Right lung (tissue), 2 donors: ENCODE measurements at regions not wholly inside any gene's neighbourhood (a gene's known extent, or its start where the extent isn't known, plus 50 kb on each side); places are given as distances from the start of the nearest gene placed in this dataset.
"Not testable (repeated sequence)": the region's sequence is repeated elsewhere in the genome, so short reads cannot be mapped to it uniquely, and the experiment has no call there.

Source experiments
- DNase-seq, 2 donors: peaks; one replicate each; pipeline ENCODE4 v3.0.0-alpha.2; 2013

GRCh38 chr3:177705976-177706823, 508.9 kb upstream of the TBL1XR1 start:
- DNase-seq: peak; percentile 53 to 56

- not testable (repeated sequence) for DNase-seq
Measured at GRCh38 chr3:177709470-177709869, 512.2 kb upstream of the TBL1XR1 start.

- DNase-seq: no peak
Measured at GRCh38 chr3:177710506-177710905, 513.2 kb upstream of the TBL1XR1 start.

- no peak for DNase-seq
Measured at GRCh38 chr3:177711637-177712036, 514.4 kb upstream of the TBL1XR1 start.

- no peak for DNase-seq
Measured at GRCh38 chr3:177713928-177714900, 516.9 kb upstream of the TBL1XR1 start.

GRCh38 chr3:177714945-177715344, 517.7 kb upstream of the TBL1XR1 start:
- no peak for DNase-seq

GRCh38 chr3:177715980-177716379, 518.7 kb upstream of the TBL1XR1 start:
- no peak for DNase-seq

GRCh38 chr3:177720927-177721326, 523.6 kb upstream of the TBL1XR1 start:
- DNase-seq: not testable (repeated sequence)

GRCh38 chr3:177721864-177722785, 524.8 kb upstream of the TBL1XR1 start:
- no peak for DNase-seq

- peak; percentile 89 to 91 for DNase-seq
Measured at GRCh38 chr3:177724020-177724638, 526.8 kb upstream of the TBL1XR1 start.

GRCh38 chr3:177725165-177725564, 527.9 kb upstream of the TBL1XR1 start:
- DNase-seq: no peak

- no peak for DNase-seq
Measured at GRCh38 chr3:177726807-177727206, 529.5 kb upstream of the TBL1XR1 start.

- no peak for DNase-seq
Measured at GRCh38 chr3:177729956-177730681, 532.8 kb upstream of the TBL1XR1 start.

- no peak for DNase-seq
Measured at GRCh38 chr3:177730814-177731213, 533.5 kb upstream of the TBL1XR1 start.

GRCh38 chr3:177731644-177732268, 534.5 kb upstream of the TBL1XR1 start:
- DNase-seq: no peak

- no peak for DNase-seq
Measured at GRCh38 chr3:177733233-177733632, 536.0 kb upstream of the TBL1XR1 start.

- no peak for DNase-seq
Measured at GRCh38 chr3:177733936-177734335, 536.7 kb upstream of the TBL1XR1 start.

- DNase-seq: no peak
Measured at GRCh38 chr3:177735431-177735830, 538.1 kb upstream of the TBL1XR1 start.

GRCh38 chr3:177739461-177739860, 542.2 kb upstream of the TBL1XR1 start:
- no peak for DNase-seq

- no peak for DNase-seq
Measured at GRCh38 chr3:177740254-177740653, 543.0 kb upstream of the TBL1XR1 start.
